Erythroblast (primary cell): ENCODE measurements at regions not wholly inside any gene's neighbourhood (a gene's known extent, or its start where the extent isn't known, plus 50 kb on each side); places are given as distances from the start of the nearest gene placed in this dataset.
"Not testable (repeated sequence)": the region's sequence is repeated elsewhere in the genome, so short reads cannot be mapped to it uniquely, and the experiment has no call there.

Experiments
- DNase-seq, 2 experiments: peaks; one replicate each; lab custom pipeline; 2025; lab: John Stamatoyannopoulos, UW
- GATA1 ChIP-seq: IDR thresholded peaks from 2 replicates; pipeline ENCODE4 v1.6.1; 2011; ENCODE audit warnings: low read depth, mild to moderate bottlenecking, control low read depth, low read length, moderate library complexity
- POLR2A ChIP-seq: IDR thresholded peaks from 2 replicates; pipeline ENCODE4 v1.6.1; 2011; ENCODE audit warnings: mild to moderate bottlenecking, low read length

GRCh38 chr1:243074224-243074623 lies 180.9 kb downstream of the CEP170 start:
- DNase-seq, result not testable (repeated sequence)

GRCh38 chr1:243067056-243067455 lies 188.0 kb downstream of the CEP170 start:
- not testable (repeated sequence) for DNase-seq

GRCh38 chr1:243061965-243062364 lies 193.1 kb downstream of the CEP170 start:
- not testable (repeated sequence) for DNase-seq

GRCh38 chr1:243055510-243055909 lies 199.6 kb downstream of the CEP170 start:
- not testable (repeated sequence) for DNase-seq

GRCh38 chr1:243055091-243055490 lies 200.0 kb downstream of the CEP170 start:
- DNase-seq, result not testable (repeated sequence)

GRCh38 chr1:243054681-243055080 lies 200.4 kb downstream of the CEP170 start:
- peak in 1 of 2 experiments; percentile 13 for DNase-seq

- DNase-seq, result not testable (repeated sequence)
Measured at GRCh38 chr1:243053048-243053447, 202.0 kb downstream of the CEP170 start.

- DNase-seq, result not testable (repeated sequence)
Measured at GRCh38 chr1:243050613-243051012, 204.5 kb downstream of the CEP170 start.

- not testable (repeated sequence) for DNase-seq
Measured at GRCh38 chr1:243049716-243050115, 205.4 kb downstream of the CEP170 start.

GRCh38 chr1:243021365-243021764 lies 233.7 kb downstream of the CEP170 start:
- not testable (repeated sequence) for DNase-seq

GRCh38 chr1:243019030-243019635 lies 235.9 kb downstream of the CEP170 start:
- DNase-seq, result not testable (repeated sequence)

- not testable (repeated sequence) for DNase-seq
Measured at GRCh38 chr1:243010719-243011118, 244.4 kb downstream of the CEP170 start.

GRCh38 chr1:243001003-243001402 lies 254.1 kb downstream of the CEP170 start:
- not testable (repeated sequence) for DNase-seq

- not testable (repeated sequence) for DNase-seq
Measured at GRCh38 chr1:242992776-242993175, 262.3 kb downstream of the CEP170 start.

GRCh38 chr1:242985096-242985495 lies 270.0 kb downstream of the CEP170 start:
- not testable (repeated sequence) for DNase-seq

GRCh38 chr1:242973341-242973740 lies 281.7 kb downstream of the CEP170 start:
- not testable (repeated sequence) for DNase-seq

- no peak for TF ChIP-seq POLR2A
- TF ChIP-seq GATA1, result no peak
Measured at GRCh38 chr1:242966892-242967291, 288.2 kb downstream of the CEP170 start.

GRCh38 chr1:242959397-242959796 lies 295.7 kb downstream of the CEP170 start:
- not testable (repeated sequence) for DNase-seq

More at GRCh38 chr1:242966892-242967291, 288.2 kb downstream of the CEP170 start:
- DNase-seq, result no peak

- not testable (repeated sequence) for DNase-seq
Measured at GRCh38 chr1:242954945-242955344, 300.1 kb downstream of the CEP170 start.
